Chondrocyte (in vitro differentiated cells): ENCODE measurements at regions not wholly inside any gene's neighbourhood (a gene's known extent, or its start where the extent isn't known, plus 50 kb on each side); places are given as distances from the start of the nearest gene placed in this dataset.
A peak's percentile ranks its signal among the peaks of the same experiment; 100 is the strongest.

Source experiments
- DNase-seq: peaks from one replicate; pipeline ENCODE4 v3.0.0; 2021; ENCODE audit warnings: mixed read lengths, low spot score
- H3K27ac Mint-ChIP-seq: one replicate; pipeline ENCODE4 v1.8.0; 2021; ENCODE audit warnings: mild to moderate bottlenecking, moderate library complexity, mixed read lengths; ENCODE audit not compliant: unreplicated experiment
- H3K27me3 Mint-ChIP-seq: 2 replicates; pipeline ENCODE4 v1.8.0; 2021; ENCODE audit warnings: low read depth, mixed read lengths
- H3K36me3 Mint-ChIP-seq: 2 replicates; pipeline ENCODE4 v1.8.0; 2021; ENCODE audit warnings: low read depth, mixed read lengths
- H3K4me1 Mint-ChIP-seq: 2 replicates; pipeline ENCODE4 v1.8.0; 2021; ENCODE audit warnings: low read depth, mild to moderate bottlenecking, mixed read lengths
- H3K4me3 Mint-ChIP-seq: one replicate; pipeline ENCODE4 v1.8.0; 2021; ENCODE audit warnings: mild to moderate bottlenecking, moderate library complexity, mixed read lengths; ENCODE audit not compliant: unreplicated experiment
- H3K9me3 Mint-ChIP-seq: 2 replicates; pipeline ENCODE4 v1.8.0; 2021; ENCODE audit warnings: low read depth, mixed read lengths
- CTCF ChIP-seq: fragments of 200-600 bp; sonication (generic); IDR thresholded peaks from 2 replicates; pipeline ENCODE4 v1.5.0; 2021; ENCODE audit warnings: antibody characterized with exemption, mild to moderate bottlenecking, moderate library complexity

- H3K27ac Mint-ChIP-seq: peak overlapping the region; percentile 59
- H3K4me3 Mint-ChIP-seq: no peak overlapping the region
Observed at GRCh38 chr1:232555494-232556210, 74.3 kb downstream of the SIPA1L2 start.

GRCh38 chr1:232554409-232554808 lies 75.5 kb downstream of the SIPA1L2 start:
- Mint-ChIP-seq H3K27ac (peak overlapping the region; percentile 93), H3K9me3 (no peaks in the 10 kb centered on the region), H3K36me3 (no peaks in the 10 kb centered on the region), H3K4me3 (no peak overlapping the region), H3K4me1 (peaks cover 65% of the 10 kb centered on the region), H3K27me3 (no peaks in the 10 kb centered on the region)
- TF ChIP-seq CTCF: no peak
- no peak for DNase-seq

More at GRCh38 chr1:232555494-232556210, 74.3 kb downstream of the SIPA1L2 start:
- no peak for TF ChIP-seq CTCF
- H3K36me3 Mint-ChIP-seq: no peaks in the 10 kb centered on the region
- no peaks in the 10 kb centered on the region for H3K27me3 Mint-ChIP-seq
- no peaks in the 10 kb centered on the region for H3K9me3 Mint-ChIP-seq
- peaks cover 65% of the 10 kb centered on the region for H3K4me1 Mint-ChIP-seq
- DNase-seq: no peak

- H3K27ac Mint-ChIP-seq: peak overlapping the region; percentile 93
- H3K36me3 Mint-ChIP-seq: no peaks in the 10 kb centered on the region
- DNase-seq: no peak
- H3K9me3 Mint-ChIP-seq: no peaks in the 10 kb centered on the region
- peaks cover 60% of the 10 kb centered on the region for H3K4me1 Mint-ChIP-seq
- no peak for TF ChIP-seq CTCF
- no peak overlapping the region for H3K4me3 Mint-ChIP-seq
- no peaks in the 10 kb centered on the region for H3K27me3 Mint-ChIP-seq
Observed at GRCh38 chr1:232553809-232554208, 76.1 kb downstream of the SIPA1L2 start.

- Mint-ChIP-seq H3K36me3 (no peaks in the 10 kb centered on the region), H3K4me3 (no peak overlapping the region), H3K4me1 (peaks cover 54% of the 10 kb centered on the region), H3K9me3 (no peaks in the 10 kb centered on the region), H3K27me3 (no peaks in the 10 kb centered on the region), H3K27ac (peak overlapping the region; percentile 93)
- DNase-seq: no peak
- no peak for TF ChIP-seq CTCF
Observed at GRCh38 chr1:232553050-232553754, 76.7 kb downstream of the SIPA1L2 start.

- Mint-ChIP-seq H3K36me3 (no peaks in the 10 kb centered on the region), H3K4me1 (peaks cover 44% of the 10 kb centered on the region), H3K27ac (peak overlapping the region; percentile 14), H3K4me3 (no peak overlapping the region), H3K27me3 (no peaks in the 10 kb centered on the region), H3K9me3 (no peaks in the 10 kb centered on the region)
- no peak for DNase-seq
- no peak for TF ChIP-seq CTCF
Observed at GRCh38 chr1:232551386-232551785, 78.5 kb downstream of the SIPA1L2 start.
